Brain microvascular endothelial cell (primary cell): ENCODE measurements at regions not wholly inside any gene's neighbourhood (a gene's known extent, or its start where the extent isn't known, plus 50 kb on each side); places are given as distances from the start of the nearest gene placed in this dataset.

Source experiments
- DNase-seq: peaks from one replicate; pipeline ENCODE4 v3.0.0-alpha.2; 2020
- H3K27ac ChIP-seq: fragments of 250-450 bp; sonication (Bioruptor Pico); 2 replicates; pipeline ENCODE4 v1.5.1; 2020; ENCODE audit warnings: mild to moderate bottlenecking, moderate library complexity
- H3K27me3 ChIP-seq: fragments of 250-450 bp; sonication (Bioruptor Pico); replicated peaks from 2 replicates; pipeline ENCODE4 v1.5.1; 2020; ENCODE audit warnings: mild to moderate bottlenecking
- H3K36me3 ChIP-seq: fragments of 250-450 bp; sonication (Bioruptor Pico); replicated peaks from 2 replicates; pipeline ENCODE4 v1.5.1; 2020; ENCODE audit warnings: mild to moderate bottlenecking
- H3K4me3 ChIP-seq: 2 replicates; pipeline ENCODE4 v1.5.1; 2011; ENCODE audit warnings: low read depth, mild to moderate bottlenecking, control low read depth, low read length, moderate library complexity
- CTCF ChIP-seq: IDR thresholded peaks from 2 replicates; pipeline ENCODE4 v1.5.1; 2011; ENCODE audit warnings: low read depth, mild to moderate bottlenecking, moderate library complexity, low read length, control low read depth, inconsistent platforms; ENCODE audit errors: missing control alignments
- in situ Hi-C: cut with HindIII; loops from 2 replicates; pipeline ENCODE4 v1.10.0; 2017; ENCODE audit warnings: low sequenced_read_pairs, low pct_ligation_motif_present

DNA sequence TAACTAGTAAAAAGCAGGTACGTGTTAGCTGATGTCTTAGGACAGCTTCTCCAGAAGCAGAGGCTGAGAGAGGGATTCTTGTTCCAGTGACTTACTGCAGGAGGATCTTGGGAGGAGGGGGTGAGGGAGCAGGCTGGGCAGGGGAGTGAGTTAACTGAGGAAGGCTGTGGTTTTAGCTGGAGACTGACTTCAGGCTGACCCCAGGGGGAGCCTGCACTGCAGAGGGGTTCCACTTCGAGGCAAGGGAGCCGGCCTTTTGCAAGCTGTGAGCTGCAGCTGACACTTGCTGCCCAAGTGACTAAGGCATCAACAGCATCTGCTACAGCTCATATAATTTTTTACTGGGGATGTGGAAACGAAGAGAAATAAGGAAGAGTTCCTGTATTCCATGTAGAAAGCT, 50.4 kb upstream of the SOD1 start:
- Histone ChIP-seq H3K27ac (no peak overlapping the region), H3K4me3 (no peak overlapping the region), H3K36me3 (no peaks in the 10 kb centered on the region), H3K27me3 (no peaks in the 10 kb centered on the region)
- in situ Hi-C loops = no loop called here
- TF ChIP-seq CTCF = peak; percentile 16
- DNase-seq = no peak

DNA sequence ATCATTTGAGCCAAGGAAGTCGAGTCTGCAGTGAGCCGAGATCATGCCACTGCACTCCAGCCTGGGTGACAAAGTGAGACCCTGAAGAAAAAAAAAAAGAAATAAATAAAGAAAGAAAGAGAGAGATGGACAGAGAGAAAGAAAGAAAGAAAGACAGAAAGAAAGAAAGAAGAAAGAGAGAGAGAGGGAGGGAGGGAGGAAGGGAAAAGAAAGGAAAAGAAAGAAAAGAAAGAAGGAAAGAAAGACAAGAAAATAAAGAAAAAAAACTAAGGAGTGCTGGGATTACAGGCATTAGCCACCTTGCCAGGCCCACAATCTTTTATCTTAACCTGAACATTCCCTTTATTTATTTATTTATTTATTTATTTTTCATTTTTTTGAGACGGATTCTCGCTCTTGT, 51.7 kb upstream of the SOD1 start:
- H3K4me3 ChIP-seq = no peak overlapping the region
- H3K36me3 ChIP-seq = no peaks in the 10 kb centered on the region
- DNase-seq = no peak
- in situ Hi-C loops = no loop called here
- no peak overlapping the region for H3K27ac ChIP-seq
- no peak for TF ChIP-seq CTCF
- H3K27me3 ChIP-seq = no peaks in the 10 kb centered on the region

DNA sequence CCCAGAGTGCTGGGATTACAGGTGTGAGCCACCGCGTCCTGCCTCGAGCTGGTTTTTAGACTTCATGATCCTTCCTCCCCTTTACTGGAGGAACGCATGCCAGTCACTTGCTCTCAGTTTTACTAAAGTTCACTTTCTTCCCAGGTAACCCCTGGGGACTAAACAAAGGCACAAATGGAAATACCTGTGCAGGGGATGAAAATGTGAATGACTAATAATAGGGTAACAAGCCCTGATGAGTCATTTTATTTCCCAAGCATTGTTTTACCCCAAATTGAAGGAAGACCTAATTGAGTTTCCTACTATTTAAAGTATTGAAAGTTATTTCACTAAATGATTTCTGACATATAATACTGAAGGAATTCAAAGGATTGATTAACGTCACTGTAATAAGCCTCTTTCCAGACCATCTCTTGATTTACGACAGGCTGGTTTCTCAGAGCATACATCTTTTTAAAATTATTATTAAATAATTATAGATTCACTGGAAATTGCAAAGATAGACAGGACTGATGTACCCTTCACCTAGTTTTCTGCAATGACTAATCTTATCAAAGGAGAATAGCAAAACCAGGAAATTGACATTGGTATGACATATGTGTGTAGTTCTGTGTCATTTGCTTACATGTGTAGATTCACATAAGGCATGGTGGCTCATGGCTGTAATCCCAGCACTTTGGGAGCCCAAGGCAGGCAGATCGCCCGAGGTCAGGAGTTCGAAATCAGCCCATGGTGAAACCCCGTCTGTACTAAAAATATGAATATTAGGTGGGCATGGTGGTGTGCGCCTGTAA, 53.2 kb upstream of the SOD1 start:
- no peak for TF ChIP-seq CTCF
- Histone ChIP-seq H3K4me3 (no peak overlapping the region), H3K36me3 (no peaks in the 10 kb centered on the region), H3K27me3 (no peaks in the 10 kb centered on the region), H3K27ac (no peak overlapping the region)
- in situ Hi-C loops = no loop called here
- no peak for DNase-seq

GRCh38 chr21:31604591-31605190, 54.8 kb upstream of the SOD1 start:
- Histone ChIP-seq H3K27ac (no peak overlapping the region), H3K36me3 (no peaks in the 10 kb centered on the region), H3K27me3 (no peaks in the 10 kb centered on the region), H3K4me3 (no peak overlapping the region)
- TF ChIP-seq CTCF = peak; percentile 86
- in situ Hi-C loops = no loop called here
- peak; percentile 32 for DNase-seq

GRCh38 chr21:31599563-31599962, 59.9 kb upstream of the SOD1 start:
- DNase-seq = no peak
- Histone ChIP-seq H3K4me3 (no peak overlapping the region), H3K27me3 (no peaks in the 10 kb centered on the region), H3K27ac (no peak overlapping the region), H3K36me3 (no peaks in the 10 kb centered on the region)
- in situ Hi-C loops = no loop called here
- TF ChIP-seq CTCF = no peak

- H3K27me3 ChIP-seq = no peaks in the 10 kb centered on the region
- in situ Hi-C loops = no loop called here
- no peak overlapping the region for H3K27ac ChIP-seq
- TF ChIP-seq CTCF = no peak
- DNase-seq = no peak
- no peak overlapping the region for H3K4me3 ChIP-seq
- H3K36me3 ChIP-seq = no peaks in the 10 kb centered on the region
Measured at GRCh38 chr21:31599013-31599412, 60.5 kb upstream of the SOD1 start.
